Kasumi-1 (cell line): ENCODE measurements at regions not wholly inside any gene's neighbourhood (a gene's known extent, or its start where the extent isn't known, plus 50 kb on each side); places are given as distances from the start of the nearest gene placed in this dataset.

Experiments used
- DNase-seq, 2 experiments: peaks; one replicate each; lab custom pipeline; 2025; lab: John Stamatoyannopoulos, UW

GRCh38 chr7:26078437-26079336 is 73.3 kb upstream of the NFE2L3 start:
- peak; percentile 89 to 90 for DNase-seq

GRCh38 chr7:26081638-26082037 is 70.4 kb upstream of the NFE2L3 start:
- DNase-seq: no peak

GRCh38 chr7:26083113-26083512 is 68.9 kb upstream of the NFE2L3 start:
- DNase-seq: no peak

GRCh38 chr7:26084418-26084817 is 67.6 kb upstream of the NFE2L3 start:
- DNase-seq: no peak

- no peak for DNase-seq
Measured at GRCh38 chr7:26085771-26086170, 66.2 kb upstream of the NFE2L3 start.

GRCh38 chr7:26087321-26088091 is 64.5 kb upstream of the NFE2L3 start:
- no peak for DNase-seq

- DNase-seq: peak; percentile 51 to 59
Measured at GRCh38 chr7:26089469-26089868, 62.5 kb upstream of the NFE2L3 start.

GRCh38 chr7:26090927-26091519 is 61.0 kb upstream of the NFE2L3 start:
- DNase-seq: peak; percentile 88 to 94

- DNase-seq: peak; percentile 8 to 36
Measured at GRCh38 chr7:26091933-26092332, 60.1 kb upstream of the NFE2L3 start.

- DNase-seq: no peak
Measured at GRCh38 chr7:26093023-26093422, 59.0 kb upstream of the NFE2L3 start.

- DNase-seq: no peak
Measured at GRCh38 chr7:26096136-26096535, 55.9 kb upstream of the NFE2L3 start.

- DNase-seq: no peak
Measured at GRCh38 chr7:26097837-26098668, 53.9 kb upstream of the NFE2L3 start.

GRCh38 chr7:26099236-26099635 is 52.8 kb upstream of the NFE2L3 start:
- DNase-seq: no peak

- DNase-seq: peak; percentile 51 to 55
Measured at GRCh38 chr7:26100406-26101339, 51.3 kb upstream of the NFE2L3 start.

GRCh38 chr7:26101361-26102151 is 50.4 kb upstream of the NFE2L3 start:
- DNase-seq: peak in 1 of 2 experiments; percentile 64

GRCh38 chr7:26102176-26102575 is 49.8 kb upstream of the NFE2L3 start:
- no peak for DNase-seq
